GM18499 (cell line): ENCODE measurements at regions not wholly inside any gene's neighbourhood (a gene's known extent, or its start where the extent isn't known, plus 50 kb on each side); places are given as distances from the start of the nearest gene placed in this dataset.
"Not testable (repeated sequence)": the region's sequence is repeated elsewhere in the genome, so short reads cannot be mapped to it uniquely, and the experiment has no call there.

ENCODE experiments used
- ATAC-seq: cut with Tn5 transposase; IDR thresholded peaks from one replicate; pipeline ENCODE4 v1.9.1; 2021; ENCODE audit warnings: moderate number of reproducible peaks; ENCODE audit not compliant: insufficient read depth, unreplicated experiment

DNA sequence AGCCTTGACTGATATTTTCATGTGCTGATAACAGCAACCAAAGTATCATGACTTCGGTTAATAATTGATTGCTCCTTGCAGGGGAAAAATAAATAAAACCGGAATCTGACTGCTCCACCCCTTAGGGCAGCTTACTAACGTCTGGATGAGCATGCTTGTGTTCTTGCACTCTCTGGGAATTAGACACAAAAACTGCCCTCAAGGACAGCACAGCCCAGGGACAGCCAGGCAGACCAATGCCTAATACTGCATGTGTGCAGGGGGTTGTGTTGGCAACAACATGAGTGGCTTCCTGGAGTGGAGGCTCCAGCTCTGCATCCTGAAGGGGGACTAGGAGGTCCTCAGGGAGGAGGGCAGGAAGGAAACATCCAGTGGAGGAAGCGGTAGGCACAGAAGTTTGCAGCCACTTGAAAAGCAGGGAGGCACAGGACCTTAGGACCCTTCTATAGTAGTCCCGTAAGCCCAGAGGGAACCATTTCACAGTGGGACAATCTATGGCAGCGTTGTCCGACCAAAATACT, 205.4 kb upstream of the IRF2BP2 start:
- not testable (repeated sequence) for ATAC-seq

DNA sequence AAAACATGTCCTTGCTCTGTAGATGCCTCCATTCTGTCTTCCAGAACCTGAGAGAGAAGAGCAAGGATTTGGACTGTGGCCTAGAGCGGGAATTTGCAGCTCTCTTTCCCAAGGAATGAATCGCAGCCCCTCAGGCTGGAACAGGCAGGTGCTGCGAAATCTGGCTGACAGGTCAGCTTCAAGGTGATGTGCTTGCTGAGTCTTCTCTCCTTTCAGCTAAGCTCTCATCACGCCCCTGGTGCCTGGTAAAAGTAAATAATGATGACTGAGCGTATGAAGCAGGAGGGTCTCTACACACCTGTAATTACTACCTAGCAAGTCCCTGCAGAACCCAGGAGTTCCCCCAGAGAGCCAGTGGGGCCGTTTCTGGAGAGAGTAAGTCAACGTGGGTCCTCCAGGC, 204.3 kb upstream of the IRF2BP2 start:
- not testable (repeated sequence) for ATAC-seq

DNA sequence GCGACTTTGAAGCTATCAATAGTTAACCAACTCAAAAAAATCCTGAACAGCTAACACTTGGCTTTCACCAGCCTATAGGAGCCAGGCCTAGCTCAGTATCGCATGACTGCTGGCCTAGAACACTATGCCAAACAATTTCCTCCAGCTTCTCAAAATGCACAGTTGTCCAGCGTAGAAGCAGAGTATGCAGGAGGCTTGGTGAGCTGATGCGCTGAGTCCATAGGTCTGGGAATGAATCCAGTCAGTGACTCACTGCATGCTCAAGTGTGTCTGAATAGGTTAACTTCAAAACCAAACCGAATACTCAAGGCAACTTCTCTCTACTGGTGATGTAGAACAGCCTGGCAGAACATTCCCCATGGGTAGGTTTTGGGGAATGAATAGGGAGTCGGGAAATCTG, 201.8 kb upstream of the IRF2BP2 start:
- ATAC-seq: not testable (repeated sequence)

DNA sequence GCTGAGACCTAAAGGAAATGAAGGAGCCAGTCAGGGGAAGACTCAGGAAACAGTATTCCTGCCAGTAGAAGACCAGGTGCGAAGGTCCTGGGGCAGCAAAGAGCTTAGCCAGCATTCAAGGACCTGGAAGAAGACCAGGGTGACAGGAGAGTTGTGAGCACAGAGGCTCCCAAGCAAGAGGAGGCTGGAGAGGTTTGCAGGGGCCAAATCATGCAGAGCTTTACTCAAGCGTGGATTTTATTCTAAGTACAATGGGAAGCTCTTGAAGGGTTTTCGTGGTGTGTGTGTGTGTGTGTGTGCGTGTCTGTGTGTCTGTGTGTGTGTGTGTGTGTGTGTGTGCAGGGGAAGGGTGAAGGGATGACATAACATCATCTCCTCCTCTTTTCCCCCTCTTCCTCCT, 200.7 kb upstream of the IRF2BP2 start:
- ATAC-seq: not testable (repeated sequence)

DNA sequence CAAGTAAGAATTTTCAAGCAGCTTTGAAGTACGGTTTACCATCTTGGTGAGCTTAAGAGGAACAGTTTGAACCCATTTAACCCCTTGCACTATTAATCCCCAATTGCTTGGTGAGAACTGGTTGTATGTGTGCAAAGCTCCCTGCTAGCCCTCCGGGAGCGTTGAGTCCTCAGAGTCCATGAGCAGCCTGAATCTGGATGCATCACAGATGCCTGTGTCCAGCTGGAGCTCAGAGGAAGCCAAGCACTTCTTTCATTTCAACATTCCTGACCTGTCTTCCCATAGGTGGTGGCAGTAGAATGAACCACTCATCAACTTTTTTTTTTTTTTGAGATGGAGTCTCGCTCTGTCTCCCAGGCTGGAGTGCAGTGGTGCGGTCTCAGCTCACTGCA, 199.9 kb upstream of the IRF2BP2 start:
- not testable (repeated sequence) for ATAC-seq

DNA sequence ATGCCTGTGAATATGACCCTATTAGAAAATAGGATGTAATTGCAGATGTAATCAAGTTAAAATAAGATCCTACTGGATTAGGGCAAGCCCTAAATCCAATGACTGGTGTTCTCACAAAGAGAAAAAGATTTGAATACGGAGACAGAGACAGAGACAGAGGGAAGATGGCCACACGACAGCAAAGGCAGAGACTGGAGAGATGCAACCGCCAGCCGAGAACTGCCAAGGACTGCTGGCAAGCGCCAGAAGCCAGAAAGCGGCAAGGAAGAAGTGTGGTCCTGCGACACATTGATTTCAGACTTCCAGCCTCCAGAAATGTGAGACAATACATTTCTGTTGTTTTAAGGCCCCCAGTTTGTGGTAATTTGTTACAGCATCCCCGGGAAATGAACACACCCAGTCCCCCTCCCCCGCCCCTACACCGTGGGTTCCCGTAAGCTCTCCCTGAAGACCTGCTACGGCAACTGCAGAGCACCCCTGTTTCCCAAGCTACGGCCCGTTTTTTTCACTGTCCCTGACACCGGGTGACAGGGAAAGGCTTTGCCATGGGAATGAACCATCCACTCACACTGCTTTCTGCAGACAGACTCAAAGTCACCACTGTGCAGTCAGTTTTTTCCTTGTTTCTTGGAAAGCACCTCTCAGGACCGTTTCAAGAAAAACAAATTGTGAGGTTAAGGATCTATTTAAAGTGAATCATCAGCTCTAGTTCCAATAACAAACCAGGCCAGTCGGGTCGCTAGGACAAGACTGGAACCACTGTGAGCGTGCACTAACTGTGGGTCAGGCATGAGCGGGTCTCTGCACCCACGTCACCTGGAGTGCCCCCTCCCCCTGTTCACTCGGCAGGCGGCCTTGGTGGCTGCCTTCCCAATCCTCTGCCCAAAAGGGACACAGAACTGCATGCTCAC, 199.2 kb upstream of the IRF2BP2 start:
- not testable (repeated sequence) for ATAC-seq

DNA sequence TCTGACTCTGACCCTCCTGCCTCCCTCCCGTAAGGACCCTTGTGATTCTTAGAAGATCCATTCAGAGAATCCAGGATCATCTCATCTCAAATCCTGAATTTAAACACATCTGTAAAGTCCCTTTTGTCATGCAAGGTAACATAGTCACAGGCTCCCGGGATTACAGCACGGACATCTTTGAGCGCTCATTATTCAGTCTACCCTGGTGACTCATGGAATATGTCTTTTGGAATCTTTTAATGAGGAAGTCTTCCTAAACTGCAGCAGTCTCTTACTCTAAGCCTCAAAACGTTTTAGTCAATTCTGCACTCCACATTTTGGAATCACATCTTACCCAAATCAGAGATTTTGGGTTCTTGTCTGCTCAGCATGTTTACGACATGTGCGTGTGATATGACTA, 198.5 kb upstream of the IRF2BP2 start:
- ATAC-seq: not testable (repeated sequence)

DNA sequence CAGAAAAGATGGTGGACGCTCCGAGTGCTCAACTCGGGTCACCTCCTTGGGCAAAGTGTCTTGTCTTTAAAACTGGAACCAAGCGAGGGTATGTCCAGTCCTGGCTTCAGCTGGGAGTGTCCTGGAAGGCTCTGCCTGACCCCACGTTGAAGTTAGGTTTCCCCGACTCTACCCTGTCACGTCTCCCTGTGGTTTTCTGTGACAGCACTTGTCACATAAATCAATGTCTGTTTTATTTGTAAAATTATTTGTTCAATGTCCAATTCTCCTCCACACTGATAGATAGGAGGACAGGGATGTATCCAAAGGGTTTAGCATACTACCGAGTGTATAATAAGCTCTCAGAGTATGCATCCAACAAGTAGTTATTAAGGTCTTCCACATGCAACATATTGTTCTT, 197.7 kb upstream of the IRF2BP2 start:
- not testable (repeated sequence) for ATAC-seq

DNA sequence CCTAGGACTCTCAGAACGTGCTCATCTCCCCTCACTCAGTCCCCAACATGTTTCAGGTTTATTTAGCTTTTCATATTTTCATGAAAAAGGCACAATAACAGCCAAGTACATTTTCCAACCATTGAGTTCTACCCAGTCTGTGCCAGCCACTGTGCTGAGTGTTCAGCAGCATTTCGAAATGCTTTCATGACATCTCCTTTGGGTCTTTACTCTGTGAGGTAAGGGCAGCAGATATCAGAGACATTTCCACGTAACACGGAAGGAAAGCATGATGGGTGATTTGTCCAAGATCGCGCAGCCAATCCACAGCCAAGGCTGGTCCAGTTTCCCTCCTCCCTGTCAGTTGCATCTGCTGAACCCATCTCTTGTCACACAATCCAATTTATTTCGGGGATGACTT, 192.6 kb upstream of the IRF2BP2 start:
- not testable (repeated sequence) for ATAC-seq

DNA sequence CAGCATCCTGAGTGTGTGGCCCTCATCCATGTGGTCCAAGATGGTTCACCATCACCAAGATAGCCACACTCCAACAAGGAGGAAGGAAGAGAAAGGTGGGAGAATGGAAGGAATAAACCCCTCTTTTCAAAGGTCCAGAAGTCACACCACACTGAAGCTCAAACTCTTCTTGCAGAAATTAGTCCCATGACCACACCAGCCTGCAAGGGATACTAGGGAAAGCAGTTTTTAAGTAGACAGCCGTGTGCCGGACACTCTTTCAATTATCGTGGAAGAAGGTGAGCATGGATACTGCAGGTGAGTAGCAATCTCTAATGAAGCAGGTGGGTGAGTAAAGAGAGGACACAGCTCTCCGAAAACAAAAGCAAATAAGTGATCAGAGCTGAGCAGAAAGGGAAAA, 191.7 kb upstream of the IRF2BP2 start:
- ATAC-seq: not testable (repeated sequence)

DNA sequence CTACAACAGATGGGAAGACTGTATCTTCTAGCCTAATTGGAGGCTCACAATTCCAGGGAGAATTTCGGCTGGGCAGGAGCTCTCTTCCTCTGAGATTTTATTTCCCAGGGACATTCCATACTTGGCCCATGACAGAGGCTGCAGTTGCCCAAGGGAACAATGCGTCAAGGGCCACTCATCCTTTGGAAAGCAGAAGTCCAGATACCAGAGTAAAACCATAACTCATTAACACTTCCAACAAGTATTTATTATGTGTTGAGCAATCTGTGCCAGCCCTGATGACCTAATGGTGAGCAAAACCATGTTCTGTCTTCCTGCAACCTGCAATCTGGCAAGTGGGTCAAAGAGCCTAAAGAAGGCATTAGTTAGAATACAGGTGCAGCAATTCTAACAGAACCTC, 191.2 kb upstream of the IRF2BP2 start:
- ATAC-seq: not testable (repeated sequence)

DNA sequence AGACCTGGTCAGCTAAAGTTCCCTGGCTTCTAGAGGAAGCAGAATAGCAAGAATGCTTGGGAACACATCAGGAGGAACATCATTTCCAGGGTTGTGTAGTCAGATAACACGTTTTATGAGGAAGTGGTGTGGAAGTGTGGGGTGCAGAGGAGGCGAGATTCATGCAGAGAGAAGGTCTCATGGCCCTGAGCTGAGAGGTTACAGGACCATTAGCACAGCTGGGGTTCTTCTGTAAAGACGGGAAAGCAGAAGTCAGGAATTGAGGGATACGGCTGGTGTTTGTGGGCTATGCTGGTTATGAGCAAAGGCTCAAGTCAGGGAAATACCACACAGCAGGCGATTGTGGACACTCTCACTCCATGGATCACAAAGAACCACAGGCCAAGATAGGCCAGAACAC, 190.6 kb upstream of the IRF2BP2 start:
- ATAC-seq: not testable (repeated sequence)

DNA sequence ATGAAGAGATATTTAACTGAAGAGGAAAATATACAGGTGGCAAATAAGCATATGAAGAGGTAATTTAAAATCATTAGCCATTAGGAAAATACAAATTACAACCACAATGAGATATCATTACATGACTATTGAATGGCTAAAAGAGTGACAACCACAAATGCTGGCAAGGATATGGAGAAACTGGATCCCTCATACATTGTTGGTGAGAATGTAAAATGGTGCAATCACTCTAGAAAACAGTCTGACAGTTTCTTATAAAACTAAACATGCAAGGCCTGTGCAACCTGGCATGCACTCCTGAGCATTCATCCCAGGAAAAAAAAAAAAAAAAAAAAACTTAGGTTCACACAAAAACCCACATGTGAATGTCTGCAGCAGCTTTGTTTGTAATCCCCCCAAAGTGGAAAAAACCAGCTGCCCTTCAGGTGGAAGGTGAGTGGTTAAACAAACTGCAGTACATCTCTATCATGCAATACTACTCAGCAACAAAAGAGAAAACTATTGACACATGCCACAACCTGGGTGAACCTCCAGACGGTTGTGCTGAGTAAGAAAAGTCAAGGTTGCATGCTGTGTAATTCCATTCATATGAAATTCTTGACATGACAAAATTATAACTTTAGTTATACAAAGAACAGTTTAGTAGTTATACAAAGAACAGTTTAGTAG, 189.2 kb upstream of the IRF2BP2 start:
- ATAC-seq: not testable (repeated sequence)

DNA sequence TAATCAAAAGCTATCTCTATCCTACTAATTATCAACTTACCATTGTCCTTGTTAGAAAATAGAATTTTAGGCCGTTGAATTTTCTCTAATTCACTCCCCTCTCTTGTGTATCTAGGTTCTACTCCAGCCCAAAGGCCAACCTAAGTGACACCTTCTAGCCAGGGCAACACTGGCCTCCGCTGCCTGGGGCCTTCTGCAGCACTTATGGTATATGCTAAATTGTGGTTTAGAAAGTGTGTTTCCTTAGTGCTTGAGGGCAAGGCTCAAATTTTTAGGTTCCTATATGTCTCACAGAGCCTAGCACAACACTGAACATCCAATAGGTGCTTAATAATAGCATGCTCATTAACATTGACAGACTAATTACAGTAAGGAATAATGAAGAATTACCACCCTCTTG, 187.2 kb upstream of the IRF2BP2 start:
- ATAC-seq: not testable (repeated sequence)

DNA sequence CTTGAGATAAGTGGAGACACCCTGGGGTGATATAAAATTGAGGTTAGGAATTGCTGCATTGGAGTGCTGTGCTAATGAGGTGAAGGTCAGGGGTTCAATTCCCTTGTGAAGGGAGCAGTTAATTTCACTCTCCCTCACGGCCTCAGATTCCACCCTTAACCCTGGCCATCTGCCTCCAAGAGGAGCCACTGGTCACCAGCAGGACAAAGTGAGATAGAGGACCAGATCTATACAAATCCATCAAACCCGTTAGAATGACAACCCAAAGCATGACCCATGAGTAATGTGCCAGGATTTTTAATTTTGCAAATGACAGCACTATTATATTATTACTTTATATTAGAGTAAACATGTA, 186.4 kb upstream of the IRF2BP2 start:
- not testable (repeated sequence) for ATAC-seq

DNA sequence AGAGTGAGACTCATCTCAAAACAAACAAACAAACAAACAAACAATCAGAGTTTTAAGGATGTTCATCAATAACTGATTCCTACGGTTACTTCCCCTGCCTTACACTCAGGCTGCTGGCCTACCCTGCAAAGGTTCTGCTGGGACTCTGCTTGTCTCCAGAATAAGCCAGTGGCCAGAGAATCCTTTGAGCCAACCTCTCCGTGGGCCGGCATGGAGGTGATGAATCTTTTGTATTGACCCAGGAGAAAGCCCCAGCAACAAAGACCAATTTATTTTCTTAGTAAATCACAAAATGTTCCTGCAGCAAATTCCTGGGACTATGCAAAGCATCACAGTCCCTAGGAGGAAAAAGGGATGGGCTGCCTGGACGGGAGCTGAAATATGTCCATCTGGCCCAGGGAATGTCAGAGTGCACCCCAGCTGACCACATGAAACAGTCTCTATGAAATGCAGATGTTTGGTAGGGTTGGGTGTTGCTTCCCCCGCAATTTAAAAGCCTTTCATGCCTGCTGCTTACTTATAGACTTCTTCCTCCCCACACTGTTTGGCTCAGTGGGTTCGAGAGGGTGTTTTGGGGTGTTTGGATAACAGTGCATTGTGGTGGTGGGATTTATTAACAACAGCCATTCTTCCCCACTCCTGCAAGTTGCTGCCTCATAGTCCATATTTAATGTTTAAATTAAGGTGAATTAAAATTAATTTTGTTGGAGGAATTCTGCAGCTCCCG, 185.9 kb upstream of the IRF2BP2 start:
- ATAC-seq: not testable (repeated sequence)

DNA sequence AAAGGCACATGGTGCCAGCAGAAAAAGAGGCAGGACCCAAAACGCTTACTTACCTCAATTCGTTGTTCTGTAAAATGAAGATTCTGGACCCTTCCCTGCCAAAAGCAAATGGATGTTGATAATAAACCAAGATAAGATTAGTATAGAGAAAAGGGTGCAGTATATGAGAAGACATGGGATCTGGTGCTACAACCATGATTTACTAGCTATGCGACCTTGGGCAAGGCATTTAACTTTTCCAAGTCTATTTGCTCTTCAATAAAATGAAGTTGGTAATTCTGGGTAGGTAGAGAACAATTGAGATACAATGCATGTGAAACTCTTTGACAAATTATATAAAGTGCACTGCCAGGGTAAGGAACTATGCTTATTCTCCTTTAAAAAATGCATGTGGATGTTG, 185.0 kb upstream of the IRF2BP2 start:
- not testable (repeated sequence) for ATAC-seq

DNA sequence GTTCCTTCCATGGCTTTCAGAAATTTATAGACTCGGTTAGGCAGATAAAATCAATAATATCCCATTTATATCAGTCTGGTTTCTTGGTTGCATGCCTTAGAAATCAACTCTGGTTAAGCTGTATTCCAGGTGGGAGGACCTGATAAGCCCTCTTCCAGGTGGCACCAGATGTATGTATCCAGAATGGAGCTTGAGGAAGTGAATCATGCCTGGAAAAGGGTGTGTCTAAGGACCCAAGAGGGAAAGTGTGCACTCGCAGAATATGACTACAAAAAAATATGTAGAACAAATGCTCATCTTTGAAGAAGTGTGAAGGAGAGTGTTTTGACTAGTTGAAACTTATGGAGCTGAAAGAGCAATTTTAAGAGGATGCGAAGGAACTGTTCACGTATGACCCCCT, 184.5 kb upstream of the IRF2BP2 start:
- not testable (repeated sequence) for ATAC-seq

DNA sequence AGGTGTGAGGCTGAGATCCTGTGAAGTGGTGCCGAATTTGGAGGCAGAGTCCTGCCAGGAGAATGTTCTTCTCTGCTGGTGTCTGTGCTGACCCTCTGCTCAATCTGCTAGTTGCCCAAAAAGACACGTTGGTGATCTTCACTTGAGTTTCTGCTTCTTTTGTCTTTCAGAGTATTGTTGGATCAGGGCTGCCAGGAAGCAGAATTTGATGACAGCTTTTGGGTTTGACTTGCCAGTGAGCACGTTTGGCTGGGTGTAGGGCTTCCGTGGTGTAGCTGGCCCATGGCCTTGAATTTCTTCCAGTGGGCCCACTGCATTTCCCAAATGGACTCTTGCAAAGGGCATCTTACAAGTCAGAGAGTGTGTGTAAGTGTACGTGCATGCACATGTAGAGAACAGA, 183.9 kb upstream of the IRF2BP2 start:
- ATAC-seq: not testable (repeated sequence)

DNA sequence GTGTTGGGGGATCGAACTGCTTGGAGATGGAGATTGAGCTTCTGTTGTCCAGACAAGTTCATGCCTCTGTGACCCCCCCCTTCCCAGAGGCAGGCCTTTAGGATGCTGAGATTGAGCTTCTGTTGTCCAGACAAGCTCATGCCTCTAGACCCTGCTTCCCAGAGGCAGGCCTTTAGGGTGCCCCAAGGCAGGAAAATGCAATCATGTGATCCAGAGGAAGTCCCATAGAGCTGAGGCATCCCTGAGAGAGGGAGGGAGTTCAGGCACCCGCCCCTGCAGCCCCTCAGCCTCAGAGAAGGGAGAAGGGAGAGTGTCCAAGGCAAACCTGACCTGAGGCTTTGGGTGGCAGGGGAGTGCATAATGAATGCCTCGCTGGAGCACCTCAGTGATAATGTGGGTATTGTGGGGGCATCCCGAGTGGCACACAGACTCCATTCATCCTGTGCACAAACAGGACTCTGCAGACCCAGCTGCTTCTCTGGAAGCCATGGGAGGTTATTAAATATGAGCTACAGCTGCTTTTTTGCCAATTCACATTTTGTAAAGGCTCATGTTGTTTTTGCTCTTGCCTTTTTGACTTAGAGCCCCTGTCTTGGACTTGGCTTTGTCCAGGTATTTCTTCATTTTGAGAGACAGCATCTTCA, 182.4 kb upstream of the IRF2BP2 start:
- not testable (repeated sequence) for ATAC-seq
